GM12878 (cell line): ENCODE measurements at regions not wholly inside any gene's neighbourhood (a gene's known extent, or its start where the extent isn't known, plus 50 kb on each side); places are given as distances from the start of the nearest gene placed in this dataset.

Source experiments
- CREM ChIP-seq: IDR thresholded peaks from 2 replicates; pipeline ENCODE4 v1.6.1; 2014; ENCODE audit warnings: antibody characterized with exemption, low read depth
- SIX5 ChIP-seq: IDR thresholded peaks from 2 replicates; pipeline ENCODE4 v1.6.1; 2011; ENCODE audit warnings: mild to moderate bottlenecking, low read depth, low read length, moderate library complexity; ENCODE audit not compliant: severe bottlenecking
- SP1 ChIP-seq: IDR thresholded peaks from one replicate; pipeline ENCODE4 v1.6.1; 2011; ENCODE audit warnings: low read depth, low read length
- TF ChIP-seq, protein P1 (sequence below): fragments of 450-650 bp; IDR thresholded peaks from 2 replicates; pipeline ENCODE4 v1.6.1; 2017; ENCODE audit warnings: mild to moderate bottlenecking, moderate library complexity
- TF ChIP-seq, protein P2 (sequence below): fragments of 450-650 bp; formaldehyde crosslinking; IDR thresholded peaks from 2 replicates; pipeline ENCODE4 v1.5.0; 2022; ENCODE audit warnings: mild to moderate bottlenecking, missing genetic modification characterization

DNA sequence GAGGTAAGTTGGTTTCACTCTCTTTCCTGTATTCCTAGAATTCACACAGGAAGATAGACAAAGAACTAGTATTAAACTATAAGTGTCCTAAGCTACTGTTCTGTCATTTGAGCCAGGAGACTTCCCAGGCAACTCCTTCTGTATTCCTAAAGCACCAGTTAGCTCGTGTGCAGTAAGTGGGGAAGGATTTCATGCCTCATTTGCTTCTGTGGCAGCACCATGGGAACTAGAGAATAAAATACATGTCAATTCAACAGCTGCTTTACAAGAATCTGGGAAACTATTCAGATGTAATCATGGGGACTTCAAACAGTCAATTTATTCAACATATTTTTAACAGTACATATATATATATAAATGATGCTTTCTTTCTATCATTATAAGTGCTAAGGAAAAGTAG is 762.3 kb downstream of the PRELID2 start:
- TF ChIP-seq SP1: no peak
- TF ChIP-seq, protein P1, sequence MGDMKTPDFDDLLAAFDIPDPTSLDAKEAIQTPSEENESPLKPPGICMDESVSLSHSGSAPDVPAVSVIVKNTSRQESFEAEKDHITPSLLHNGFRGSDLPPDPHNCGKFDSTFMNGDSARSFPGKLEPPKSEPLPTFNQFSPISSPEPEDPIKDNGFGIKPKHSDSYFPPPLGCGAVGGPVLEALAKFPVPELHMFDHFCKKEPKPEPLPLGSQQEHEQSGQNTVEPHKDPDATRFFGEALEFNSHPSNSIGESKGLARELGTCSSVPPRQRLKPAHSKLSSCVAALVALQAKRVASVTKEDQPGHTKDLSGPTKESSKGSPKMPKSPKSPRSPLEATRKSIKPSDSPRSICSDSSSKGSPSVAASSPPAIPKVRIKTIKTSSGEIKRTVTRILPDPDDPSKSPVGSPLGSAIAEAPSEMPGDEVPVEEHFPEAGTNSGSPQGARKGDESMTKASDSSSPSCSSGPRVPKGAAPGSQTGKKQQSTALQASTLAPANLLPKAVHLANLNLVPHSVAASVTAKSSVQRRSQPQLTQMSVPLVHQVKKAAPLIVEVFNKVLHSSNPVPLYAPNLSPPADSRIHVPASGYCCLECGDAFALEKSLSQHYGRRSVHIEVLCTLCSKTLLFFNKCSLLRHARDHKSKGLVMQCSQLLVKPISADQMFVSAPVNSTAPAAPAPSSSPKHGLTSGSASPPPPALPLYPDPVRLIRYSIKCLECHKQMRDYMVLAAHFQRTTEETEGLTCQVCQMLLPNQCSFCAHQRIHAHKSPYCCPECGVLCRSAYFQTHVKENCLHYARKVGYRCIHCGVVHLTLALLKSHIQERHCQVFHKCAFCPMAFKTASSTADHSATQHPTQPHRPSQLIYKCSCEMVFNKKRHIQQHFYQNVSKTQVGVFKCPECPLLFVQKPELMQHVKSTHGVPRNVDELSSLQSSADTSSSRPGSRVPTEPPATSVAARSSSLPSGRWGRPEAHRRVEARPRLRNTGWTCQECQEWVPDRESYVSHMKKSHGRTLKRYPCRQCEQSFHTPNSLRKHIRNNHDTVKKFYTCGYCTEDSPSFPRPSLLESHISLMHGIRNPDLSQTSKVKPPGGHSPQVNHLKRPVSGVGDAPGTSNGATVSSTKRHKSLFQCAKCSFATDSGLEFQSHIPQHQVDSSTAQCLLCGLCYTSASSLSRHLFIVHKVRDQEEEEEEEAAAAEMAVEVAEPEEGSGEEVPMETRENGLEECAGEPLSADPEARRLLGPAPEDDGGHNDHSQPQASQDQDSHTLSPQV: no peak
- TF ChIP-seq, protein P2, sequence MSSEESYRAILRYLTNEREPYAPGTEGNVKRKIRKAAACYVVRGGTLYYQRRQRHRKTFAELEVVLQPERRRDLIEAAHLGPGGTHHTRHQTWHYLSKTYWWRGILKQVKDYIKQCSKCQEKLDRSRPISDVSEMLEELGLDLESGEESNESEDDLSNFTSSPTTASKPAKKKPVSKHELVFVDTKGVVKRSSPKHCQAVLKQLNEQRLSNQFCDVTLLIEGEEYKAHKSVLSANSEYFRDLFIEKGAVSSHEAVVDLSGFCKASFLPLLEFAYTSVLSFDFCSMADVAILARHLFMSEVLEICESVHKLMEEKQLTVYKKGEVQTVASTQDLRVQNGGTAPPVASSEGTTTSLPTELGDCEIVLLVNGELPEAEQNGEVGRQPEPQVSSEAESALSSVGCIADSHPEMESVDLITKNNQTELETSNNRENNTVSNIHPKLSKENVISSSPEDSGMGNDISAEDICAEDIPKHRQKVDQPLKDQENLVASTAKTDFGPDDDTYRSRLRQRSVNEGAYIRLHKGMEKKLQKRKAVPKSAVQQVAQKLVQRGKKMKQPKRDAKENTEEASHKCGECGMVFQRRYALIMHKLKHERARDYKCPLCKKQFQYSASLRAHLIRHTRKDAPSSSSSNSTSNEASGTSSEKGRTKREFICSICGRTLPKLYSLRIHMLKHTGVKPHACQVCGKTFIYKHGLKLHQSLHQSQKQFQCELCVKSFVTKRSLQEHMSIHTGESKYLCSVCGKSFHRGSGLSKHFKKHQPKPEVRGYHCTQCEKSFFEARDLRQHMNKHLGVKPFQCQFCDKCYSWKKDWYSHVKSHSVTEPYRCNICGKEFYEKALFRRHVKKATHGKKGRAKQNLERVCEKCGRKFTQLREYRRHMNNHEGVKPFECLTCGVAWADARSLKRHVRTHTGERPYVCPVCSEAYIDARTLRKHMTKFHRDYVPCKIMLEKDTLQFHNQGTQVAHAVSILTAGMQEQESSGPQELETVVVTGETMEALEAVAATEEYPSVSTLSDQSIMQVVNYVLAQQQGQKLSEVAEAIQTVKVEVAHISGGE: no peak
- no peak for TF ChIP-seq SIX5
- TF ChIP-seq CREM: no peak
